Activated naive CD8-positive, alpha-beta T cell treated with anti-CD3 and anti-CD28 coated beads, Interleukin-2, amount 10 ng/mL, durations not matched to agents 7 days and 5 days (primary cell): ENCODE measurements at regions not wholly inside any gene's neighbourhood (a gene's known extent, or its start where the extent isn't known, plus 50 kb on each side); places are given as distances from the start of the nearest gene placed in this dataset.
"Not testable (repeated sequence)": the region's sequence is repeated elsewhere in the genome, so short reads cannot be mapped to it uniquely, and the experiment has no call there.

ENCODE experiments used
- ATAC-seq: fragments of 150-1000 bp; cut with Tn5 transposase; one replicate; pipeline ENCODE4 v1.10.0; 2021; ENCODE audit warnings: low read depth, moderate library complexity
- POLR2A ChIA-PET: fragments of 350-600 bp; sonication (Branson Sonifier 250); formaldehyde crosslinking; loops from one replicate; lab custom pipeline; 2021; ENCODE audit warnings: antibody characterized with exemption; lab: Charles Lee
- DNase-seq: peaks from one replicate; pipeline ENCODE4 v3.0.0; 2021
- H3K27ac Mint-ChIP-seq: one replicate; pipeline ENCODE4 v1.8.0; 2022; ENCODE audit warnings: mild to moderate bottlenecking, mixed read lengths
- H3K27me3 Mint-ChIP-seq: one replicate; pipeline ENCODE4 v1.8.0; 2022; ENCODE audit warnings: mild to moderate bottlenecking, moderate library complexity, mixed read lengths
- H3K36me3 Mint-ChIP-seq: one replicate; pipeline ENCODE4 v1.8.0; 2021; ENCODE audit warnings: mild to moderate bottlenecking, mixed read lengths
- H3K4me1 Mint-ChIP-seq: one replicate; pipeline ENCODE4 v1.8.0; 2021; ENCODE audit warnings: mixed read lengths
- H3K4me3 Mint-ChIP-seq: one replicate; pipeline ENCODE4 v1.8.0; 2022; ENCODE audit warnings: mild to moderate bottlenecking, moderate library complexity, mixed read lengths
- H3K9me3 Mint-ChIP-seq: one replicate; pipeline ENCODE4 v1.8.0; 2021; ENCODE audit warnings: mixed read lengths

GRCh38 chr2:140108706-140109475 is 1328.7 kb upstream of the NXPH2 start:
- DNase-seq (no peak), ATAC-seq (no peak)
- Mint-ChIP-seq H3K4me3 (no peak overlapping the region), H3K27me3 (no peaks in the 10 kb centered on the region), H3K27ac (no peak overlapping the region), H3K9me3 (peaks cover 4% of the 10 kb centered on the region), H3K36me3 (no peaks in the 10 kb centered on the region), H3K4me1 (no peaks in the 10 kb centered on the region)
- POLR2A ChIA-PET = no interaction called here

DNA sequence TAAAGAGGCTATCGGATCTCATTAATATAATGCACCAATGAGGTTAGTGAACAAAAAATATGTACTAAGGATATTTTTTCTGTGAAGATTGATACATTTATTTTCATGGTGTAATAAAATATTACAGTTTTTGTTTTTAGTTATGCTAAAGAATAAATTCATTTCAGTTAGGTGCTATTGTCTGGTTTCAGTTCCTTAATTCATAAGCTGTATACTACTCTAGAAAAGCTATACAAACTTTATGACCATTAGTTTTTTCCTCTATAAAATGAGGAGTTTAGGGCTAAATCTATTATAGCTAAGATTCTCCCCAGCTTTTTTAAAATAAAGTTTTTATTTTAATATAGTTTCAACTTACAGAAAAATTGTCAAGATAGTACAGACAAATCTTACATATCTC is 1311.7 kb upstream of the NXPH2 start:
- DNase-seq = no peak
- no peak overlapping the region for H3K4me3 Mint-ChIP-seq
- no peak overlapping the region for H3K27ac Mint-ChIP-seq
- H3K4me1 Mint-ChIP-seq = no peaks in the 10 kb centered on the region
- no peak for ATAC-seq
- no peaks in the 10 kb centered on the region for H3K9me3 Mint-ChIP-seq
- no peaks in the 10 kb centered on the region for H3K36me3 Mint-ChIP-seq
- POLR2A ChIA-PET = no interaction called here
- H3K27me3 Mint-ChIP-seq = no peaks in the 10 kb centered on the region

- no peak overlapping the region for H3K4me3 Mint-ChIP-seq
Measured at GRCh38 chr2:140086964-140087363, 1306.8 kb upstream of the NXPH2 start.

DNA sequence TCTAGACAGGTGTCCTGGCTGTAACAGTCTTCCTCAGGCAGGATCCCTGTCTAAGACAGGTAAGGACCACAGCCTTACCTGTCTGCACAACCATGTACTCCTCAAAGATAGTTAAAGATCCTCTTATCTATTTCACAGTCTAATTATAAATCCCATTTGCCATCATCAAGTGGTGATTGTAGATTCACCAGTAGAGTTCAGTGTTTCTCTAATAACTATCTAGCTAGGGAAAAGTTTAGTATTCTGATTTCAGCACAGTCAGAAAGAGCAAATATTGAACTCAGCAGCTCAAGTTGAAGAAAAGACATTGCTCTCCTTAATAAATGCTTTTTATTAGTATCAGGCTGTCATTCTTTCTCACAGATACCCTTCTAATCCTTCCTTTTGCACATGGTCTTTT is 1305.5 kb upstream of the NXPH2 start:
- Mint-ChIP-seq H3K27me3 (no peaks in the 10 kb centered on the region), H3K9me3 (no peaks in the 10 kb centered on the region)
- POLR2A ChIA-PET = no interaction called here

More at GRCh38 chr2:140086964-140087363, 1306.8 kb upstream of the NXPH2 start:
- H3K9me3 Mint-ChIP-seq = no peaks in the 10 kb centered on the region
- H3K36me3 Mint-ChIP-seq = no peaks in the 10 kb centered on the region
- no peaks in the 10 kb centered on the region for H3K27me3 Mint-ChIP-seq
- no peak for ATAC-seq
- no peak for DNase-seq
- no peak overlapping the region for H3K27ac Mint-ChIP-seq
- H3K4me1 Mint-ChIP-seq = no peaks in the 10 kb centered on the region
- POLR2A ChIA-PET = no interaction called here

DNA sequence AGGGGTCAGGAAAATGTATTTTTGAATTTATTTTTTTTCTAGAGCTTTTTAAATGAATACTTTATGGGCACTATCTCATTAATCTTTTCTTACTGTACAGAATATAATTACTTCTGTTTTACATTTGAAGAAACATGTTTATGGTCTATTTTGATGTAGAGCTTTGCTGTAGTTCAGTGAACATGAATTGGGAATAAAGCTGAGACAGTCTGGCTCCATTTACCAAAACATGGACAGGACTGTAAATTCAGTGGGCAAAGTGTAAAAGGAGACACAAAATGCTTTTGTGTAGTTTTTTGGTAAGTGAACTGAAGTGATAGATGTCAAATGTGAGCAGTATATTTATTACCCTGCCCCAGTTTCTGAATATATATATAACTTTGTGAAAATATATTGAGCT is 1298.8 kb upstream of the NXPH2 start:
- Mint-ChIP-seq H3K36me3 (no peaks in the 10 kb centered on the region), H3K27me3 (no peaks in the 10 kb centered on the region), H3K27ac (no peak overlapping the region), H3K4me1 (no peaks in the 10 kb centered on the region), H3K4me3 (no peak overlapping the region), H3K9me3 (peaks cover 5% of the 10 kb centered on the region)
- POLR2A ChIA-PET = no interaction called here
- ATAC-seq = no peak
- DNase-seq = no peak

More for the DNA sequence above, 1305.5 kb upstream of the NXPH2 start:
- Mint-ChIP-seq H3K27ac (no peak overlapping the region), H3K4me1 (no peaks in the 10 kb centered on the region), H3K4me3 (no peak overlapping the region), H3K36me3 (no peaks in the 10 kb centered on the region)
- ATAC-seq (no peak), DNase-seq (no peak)

- H3K4me3 Mint-ChIP-seq = no peak overlapping the region
Measured at GRCh38 chr2:140076164-140076563, 1296.0 kb upstream of the NXPH2 start.

GRCh38 chr2:140073763-140074162 is 1293.6 kb upstream of the NXPH2 start:
- H3K4me3 Mint-ChIP-seq, H3K27ac Mint-ChIP-seq, ATAC-seq, POLR2A ChIA-PET, H3K27me3 Mint-ChIP-seq, H3K36me3 Mint-ChIP-seq, H3K4me1 Mint-ChIP-seq, DNase-seq: not testable (repeated sequence)
- peaks cover 13% of the 10 kb centered on the region for H3K9me3 Mint-ChIP-seq

More at GRCh38 chr2:140076164-140076563, 1296.0 kb upstream of the NXPH2 start:
- no peaks in the 10 kb centered on the region for H3K4me1 Mint-ChIP-seq
- no peaks in the 10 kb centered on the region for H3K27me3 Mint-ChIP-seq
- H3K36me3 Mint-ChIP-seq = no peaks in the 10 kb centered on the region
- no peak overlapping the region for H3K27ac Mint-ChIP-seq
- H3K9me3 Mint-ChIP-seq = peaks cover 13% of the 10 kb centered on the region
- POLR2A ChIA-PET = no interaction called here
- no peak for DNase-seq
- ATAC-seq = no peak

- Mint-ChIP-seq H3K4me1 (no peaks in the 10 kb centered on the region), H3K36me3 (no peaks in the 10 kb centered on the region), H3K9me3 (peaks cover 6% of the 10 kb centered on the region), H3K27me3 (no peaks in the 10 kb centered on the region), H3K4me3 (no peak overlapping the region), H3K27ac (no peak overlapping the region)
- DNase-seq = no peak
- ATAC-seq = no peak
- POLR2A ChIA-PET = no interaction called here
Measured at GRCh38 chr2:140067661-140068060, 1287.5 kb upstream of the NXPH2 start.

DNA sequence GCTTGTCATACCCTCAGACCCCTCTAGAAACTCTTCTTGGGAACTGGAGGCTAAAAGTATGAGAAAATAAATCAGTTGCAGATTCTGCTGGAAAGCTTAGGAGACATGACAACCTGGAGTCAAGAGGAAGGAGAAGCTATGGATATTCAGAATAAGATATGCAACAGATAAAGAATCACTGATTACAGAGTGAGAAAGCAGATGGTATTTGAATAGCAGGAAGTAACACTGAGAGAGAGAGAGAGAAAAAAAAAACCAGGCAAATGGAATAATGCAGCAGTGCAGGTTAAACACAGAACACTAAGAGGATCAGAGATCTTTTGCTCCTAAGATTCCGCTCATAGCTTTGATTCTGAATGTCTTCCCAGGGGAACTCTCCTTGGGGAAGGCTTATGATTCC is 1284.1 kb upstream of the NXPH2 start:
- H3K4me3 Mint-ChIP-seq = no peak overlapping the region
- no peaks in the 10 kb centered on the region for H3K4me1 Mint-ChIP-seq
- ATAC-seq = no peak
- no peaks in the 10 kb centered on the region for H3K9me3 Mint-ChIP-seq
- H3K27me3 Mint-ChIP-seq = no peaks in the 10 kb centered on the region
- H3K36me3 Mint-ChIP-seq = no peaks in the 10 kb centered on the region
- no peak overlapping the region for H3K27ac Mint-ChIP-seq
- POLR2A ChIA-PET = no interaction called here
- no peak for DNase-seq

DNA sequence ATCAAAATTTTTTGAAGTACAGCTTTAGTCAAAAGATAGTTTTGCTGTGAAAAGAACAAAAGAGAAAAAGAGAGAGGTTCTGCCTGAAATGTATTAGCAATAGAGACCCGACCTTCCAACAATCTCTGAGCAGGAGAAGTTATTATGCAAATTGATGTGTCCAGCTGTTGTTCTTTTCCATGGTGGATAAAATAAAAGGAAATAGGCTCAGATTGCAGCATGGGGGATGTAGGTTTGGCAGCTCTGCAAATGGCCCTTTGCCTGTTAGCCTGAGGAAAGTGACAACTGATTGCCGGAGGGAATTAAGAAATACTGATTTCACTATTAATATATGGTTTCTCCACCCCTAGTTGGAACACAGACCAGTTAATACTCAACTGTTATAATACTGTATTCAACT is 1283.2 kb upstream of the NXPH2 start:
- ATAC-seq = no peak
- no peaks in the 10 kb centered on the region for H3K27me3 Mint-ChIP-seq
- no peak for DNase-seq
- POLR2A ChIA-PET = no interaction called here
- no peaks in the 10 kb centered on the region for H3K4me1 Mint-ChIP-seq
- H3K36me3 Mint-ChIP-seq = no peaks in the 10 kb centered on the region
- peaks cover 1% of the 10 kb centered on the region for H3K9me3 Mint-ChIP-seq
- no peak overlapping the region for H3K27ac Mint-ChIP-seq
- H3K4me3 Mint-ChIP-seq = no peak overlapping the region

- Mint-ChIP-seq H3K27me3 (no peaks in the 10 kb centered on the region), H3K4me1 (no peaks in the 10 kb centered on the region), H3K9me3 (peaks cover 1% of the 10 kb centered on the region), H3K27ac (no peak overlapping the region), H3K4me3 (no peak overlapping the region), H3K36me3 (no peaks in the 10 kb centered on the region)
- ATAC-seq (no peak), DNase-seq (no peak)
- POLR2A ChIA-PET = no interaction called here
Measured at GRCh38 chr2:140061240-140061639, 1281.0 kb upstream of the NXPH2 start.

DNA sequence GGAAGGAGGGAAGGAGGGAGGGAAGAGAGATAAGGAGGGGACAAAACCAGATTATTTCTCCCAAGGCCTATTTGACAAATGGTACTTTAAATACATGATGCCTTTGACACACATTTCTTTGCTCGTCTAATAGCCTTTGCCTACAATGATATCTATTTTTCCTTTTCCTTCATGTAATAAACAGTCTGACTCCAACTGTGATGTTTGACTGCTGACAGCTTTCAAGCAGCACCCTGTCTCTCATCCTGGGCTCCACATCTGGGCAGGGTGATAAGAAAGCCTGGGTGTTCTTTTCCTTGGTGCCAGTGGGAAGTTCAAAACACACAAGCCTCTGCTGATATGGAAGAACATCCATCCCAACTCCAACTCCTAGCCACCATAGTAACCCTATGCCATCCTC is 1277.7 kb upstream of the NXPH2 start:
- Mint-ChIP-seq H3K27me3 (no peaks in the 10 kb centered on the region), H3K4me3 (no peak overlapping the region), H3K27ac (no peak overlapping the region), H3K9me3 (peaks cover 4% of the 10 kb centered on the region), H3K36me3 (no peaks in the 10 kb centered on the region), H3K4me1 (no peaks in the 10 kb centered on the region)
- POLR2A ChIA-PET = no interaction called here
- DNase-seq (no peak), ATAC-seq (no peak)

DNA sequence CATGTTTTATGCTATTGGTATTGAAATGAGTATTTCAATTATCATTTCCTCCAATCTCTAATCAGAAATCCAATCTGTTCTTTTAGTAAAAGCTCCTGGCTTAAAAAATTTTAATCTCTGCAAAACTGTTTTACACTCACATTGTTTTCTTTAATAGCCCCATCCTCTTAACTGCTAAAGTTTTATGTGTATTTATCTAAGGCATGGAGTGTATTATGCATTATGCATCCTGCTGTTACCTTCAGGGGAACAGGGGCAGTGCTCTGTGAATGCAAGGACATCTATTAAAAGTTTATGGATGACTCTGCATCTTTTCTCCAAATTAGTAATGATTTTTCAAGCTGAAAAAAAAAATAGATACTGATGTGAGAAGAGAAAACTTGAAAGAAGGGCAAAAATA is 1261.6 kb upstream of the NXPH2 start:
- ATAC-seq (no peak), DNase-seq (no peak)
- Mint-ChIP-seq H3K27me3 (no peaks in the 10 kb centered on the region), H3K4me3 (no peak overlapping the region), H3K9me3 (peaks cover 7% of the 10 kb centered on the region), H3K4me1 (no peaks in the 10 kb centered on the region), H3K36me3 (no peaks in the 10 kb centered on the region), H3K27ac (no peak overlapping the region)
- POLR2A ChIA-PET = no interaction called here

DNA sequence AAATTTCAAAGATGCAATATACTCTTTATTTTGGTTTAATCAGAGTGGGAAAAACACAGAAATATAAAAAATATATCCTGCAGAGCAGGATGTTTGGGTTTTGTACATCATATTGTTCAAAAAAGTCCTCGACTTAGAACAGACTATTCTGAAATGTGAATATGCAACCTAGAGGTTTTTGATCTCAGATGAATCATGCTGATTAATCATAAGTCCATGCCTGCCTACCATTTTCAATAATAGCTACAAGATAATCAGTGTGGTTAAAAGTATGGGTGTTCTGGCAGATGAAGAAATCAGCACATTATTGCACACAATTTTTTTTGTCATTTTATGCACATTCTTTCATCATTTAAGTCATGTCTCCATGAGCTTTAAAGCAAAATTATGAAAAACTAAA is 1261.0 kb upstream of the NXPH2 start:
- POLR2A ChIA-PET = no interaction called here
- Mint-ChIP-seq H3K27ac (no peak overlapping the region), H3K27me3 (no peaks in the 10 kb centered on the region), H3K4me3 (no peak overlapping the region), H3K4me1 (no peaks in the 10 kb centered on the region), H3K9me3 (peaks cover 7% of the 10 kb centered on the region), H3K36me3 (no peaks in the 10 kb centered on the region)
- DNase-seq = no peak
- ATAC-seq = no peak
